K562 (cell line): ENCODE measurements at regions not wholly inside any gene's neighbourhood (a gene's known extent, or its start where the extent isn't known, plus 50 kb on each side); places are given as distances from the start of the nearest gene placed in this dataset.

Source experiments
- ATAC-seq: fragments of 200-7000 bp; cut with Tn5 transposase; 3 replicates; pipeline ENCODE4 v1.9.1; 2020; ENCODE audit warnings: moderate library complexity
- BruUV-seq: library from RNA; stranded (reverse); fragments of 400-500 nt; replicated peaks from 2 replicates; lab custom pipeline; 2021; lab: Mats Ljungman, UMichigan
- CTCF ChIA-PET: fragments of 300-600 bp; formaldehyde crosslinking; extraction: SDS; loops from one replicate; lab custom pipeline; 2021; ENCODE audit warnings: low intra/inter-chr PET ratio; lab: Yijun Ruan, JAX
- POLR2A ChIA-PET: fragments of 300-600, 350-650 bp; sonication (Branson Sonifier 250); formaldehyde crosslinking; extraction: SDS; loops from one replicate; lab custom pipeline; 2021; ENCODE audit warnings: antibody characterized with exemption, inconsistent platforms; lab: Yijun Ruan, JAX
- DNase-seq, 4 experiments: peaks; one replicate each; pipeline versions ENCODE4 v3.0.0 to v3.0.0-alpha.2; 2011 to 2018; ENCODE audit warnings: low spot score in 3 of 4, mixed read lengths in 3 of 4; ENCODE audit errors: extremely low read depth in 1 of 4
- FAIRE-seq: peaks from 2 replicates; lab custom pipeline; 2011; peaks lifted over from hg19 to GRCh38; lab: Jason Lieb, UNC
- H2AFZ ChIP-seq: 2 replicates; pipeline ENCODE4 v1.6.0; 2011; ENCODE audit warnings: low read depth, low read length, control low read depth, inconsistent platforms
- H3K27ac ChIP-seq: fragments of 200-600 bp; 3 replicates; pipeline ENCODE4 v1.8.0; 2011; ENCODE audit warnings: low read depth, mild to moderate bottlenecking, control low read depth, inconsistent platforms, low read length, moderate library complexity, mixed read lengths; ENCODE audit errors: extremely low read depth
- H3K27me3 ChIP-seq, 2 experiments: fragments of 300-600 bp in 1 of 2; 2 replicates in 1 of 2; 3 replicates in 1 of 2; pipeline versions ENCODE4 v1.6.0 to v1.8.0; 2011; ENCODE audit warnings: inconsistent platforms in 2 of 2, low read length in 2 of 2, mild to moderate bottlenecking in 1 of 2, mixed read lengths in 1 of 2, moderate library complexity in 1 of 2; ENCODE audit not compliant: control insufficient read depth in 2 of 2, insufficient read depth in 2 of 2
- H3K36me3 ChIP-seq: fragments of 300-600 bp; 3 replicates; pipeline ENCODE4 v1.8.0; 2011; ENCODE audit warnings: mild to moderate bottlenecking, low read length, inconsistent platforms; ENCODE audit not compliant: control insufficient read depth, insufficient read depth
- H3K4me1 ChIP-seq, 2 experiments: fragments of 200-600 bp in 1 of 2; replicated peaks in 1 of 2; 2 replicates in 1 of 2; 3 replicates in 1 of 2; pipeline versions ENCODE4 v1.5.1 to v1.8.0; 2011; ENCODE audit warnings: inconsistent platforms in 2 of 2, low read length in 2 of 2, mild to moderate bottlenecking in 1 of 2, mixed read lengths in 1 of 2, moderate library complexity in 1 of 2; ENCODE audit not compliant: control insufficient read depth in 2 of 2, insufficient read depth in 2 of 2
- H3K4me2 ChIP-seq: 2 replicates; pipeline ENCODE4 v1.6.1; 2011; ENCODE audit warnings: low read length, control low read depth, inconsistent platforms, mixed read lengths; ENCODE audit not compliant: insufficient read depth
- H3K4me3 ChIP-seq: fragments of 200-600 bp; sonication (generic), shearing (Covaris generic); 2 replicates; pipeline ENCODE4 v1.5.1; 2016; ENCODE audit warnings: control low read depth, inconsistent platforms
- H3K79me2 ChIP-seq: fragments of 200-600 bp; 3 replicates; pipeline ENCODE4 v1.8.0; 2011; ENCODE audit warnings: low read length, inconsistent platforms; ENCODE audit not compliant: control insufficient read depth, insufficient read depth
- H3K9ac ChIP-seq, 2 experiments: 2 replicates each; pipeline versions ENCODE4 v1.6.0 to v1.6.1; 2011; ENCODE audit warnings: low read depth in 2 of 2, low read length in 2 of 2, control low read depth in 1 of 2, inconsistent platforms in 1 of 2, mild to moderate bottlenecking in 1 of 2, mixed read lengths in 1 of 2; ENCODE audit not compliant: insufficient read depth in 1 of 2
- H3K9me1 ChIP-seq: one replicate; pipeline ENCODE4 v1.6.0; 2011; ENCODE audit warnings: inconsistent platforms, mild to moderate bottlenecking, low read length, moderate library complexity; ENCODE audit not compliant: control insufficient read depth, insufficient read depth
- H3K9me3 ChIP-seq: replicated peaks from 2 replicates; pipeline ENCODE4 v1.5.1; 2011; ENCODE audit warnings: low read depth, low read length, inconsistent platforms; ENCODE audit not compliant: control insufficient read depth, insufficient read depth
- H4K20me1 ChIP-seq: replicated peaks from 2 replicates; pipeline ENCODE4 v1.6.1; 2011; ENCODE audit warnings: low read length, inconsistent platforms, mixed read lengths; ENCODE audit not compliant: control insufficient read depth, insufficient read depth
- FIP1L1 ChIP-seq: fragments of 200-400 bp; formaldehyde crosslinking; IDR thresholded peaks from 2 replicates; pipeline ENCODE4 v1.6.1; 2018; ENCODE audit warnings: mild to moderate bottlenecking, low read depth, low read length; ENCODE audit not compliant: poor library complexity, severe bottlenecking
- PTRF ChIP-seq: fragments of 450-650 bp; IDR thresholded peaks from 2 replicates; pipeline ENCODE4 v1.6.1; 2016; ENCODE audit warnings: mild to moderate bottlenecking, missing genetic modification characterization, missing compliant biosample characterization
- SAFB2 ChIP-seq: fragments of 200-400 bp; formaldehyde crosslinking; IDR thresholded peaks from 2 replicates; pipeline ENCODE4 v1.6.1; 2018; ENCODE audit warnings: borderline replicate concordance, low read length, low read depth, moderate library complexity; ENCODE audit not compliant: severe bottlenecking
- SNIP1 ChIP-seq: fragments of 450-650 bp; IDR thresholded peaks from 2 replicates; pipeline ENCODE4 v1.7.1; 2017; ENCODE audit warnings: low read depth, mild to moderate bottlenecking
- SP2 ChIP-seq: IDR thresholded peaks from 2 replicates; pipeline ENCODE4 v1.6.1; 2011; ENCODE audit warnings: mild to moderate bottlenecking, low read depth, low read length, moderate library complexity; ENCODE audit not compliant: poor library complexity, severe bottlenecking; ENCODE audit errors: extremely low read depth
- ZBTB12 ChIP-seq: fragments of 250-450 bp; sonication (Bioruptor Pico); IDR thresholded peaks from 2 replicates; pipeline ENCODE4 v1.4.0; 2020
- ZFP36 ChIP-seq: fragments of 150-350 bp; IDR thresholded peaks from 2 replicates; pipeline ENCODE4 v1.6.1; 2018; ENCODE audit warnings: low read length, low read depth; ENCODE audit not compliant: partially characterized antibody
- ZNF384 ChIP-seq: IDR thresholded peaks from 2 replicates; pipeline ENCODE4 v1.6.1; 2012; ENCODE audit warnings: low read depth, low read length, improper control_type of control experiment
- ZNF717 ChIP-seq: fragments of 250-450 bp; sonication (Bioruptor Pico); IDR thresholded peaks from 2 replicates; pipeline ENCODE4 v1.5.0; 2021
- WGBS: fragments of 100-300 bp; shearing (Covaris generic); methylation state at CpG from one replicate; pipeline ENCODE4 v1.1.6; 2016; ENCODE audit warnings: low coverage, mixed read lengths; ENCODE audit not compliant: insufficient coverage; ENCODE audit errors: missing lambda C conversion rate; 5-methylcytosine and 5-hydroxymethylcytosine counted together
- in situ Hi-C: fragments of 300-500 bp; cut with MboI; formaldehyde crosslinking; loops from 4 replicates; pipeline ENCODE4 v1.15.0; 2018; ENCODE audit warnings: inconsistent platforms, mixed read lengths
- intact Hi-C: fragments of 100-400 bp; cut with micrococcal nuclease; formaldehyde crosslinking; loops from 2 replicates; pipeline ENCODE4 v1.14.2; 2022
- TF ChIP-seq, protein P1 (sequence below): IDR thresholded peaks from 2 replicates; pipeline ENCODE4 v1.6.1; 2016; ENCODE audit warnings: missing genetic modification characterization, missing compliant biosample characterization
- TF ChIP-seq, protein P2 (sequence below): fragments of 250-450 bp; sonication (Bioruptor Pico); IDR thresholded peaks from 2 replicates; pipeline ENCODE4 v1.5.0; 2022; ENCODE audit warnings: mild to moderate bottlenecking

- Histone ChIP-seq H4K20me1 (no peaks in the 10 kb centered on the region), H3K9me1 (no peaks in the 10 kb centered on the region), H2AFZ (no peak overlapping the region), H3K27me3 (peaks cover 0 to 26% of the 10 kb centered on the region in 2 experiments; a peak in 2 of 5 replicates), H3K36me3 (no peaks in the 10 kb centered on the region), H3K79me2 (no peaks in the 10 kb centered on the region), H3K4me2 (no peak overlapping the region), H3K27ac (no peak overlapping the region), H3K9ac (no peak overlapping the region), H3K4me1 (no peaks in the 10 kb centered on the region), H3K4me3 (no peak overlapping the region), H3K9me3 (no peaks in the 10 kb centered on the region)
- DNase-seq (no peak), ATAC-seq (no peak), FAIRE-seq (no peak)
- ChIA-PET POLR2A (no interaction called here), CTCF (no interaction called here)
- in situ Hi-C loops = no loop called here
- 6% methylated on average over 2 of the region's 2 CpGs for WGBS
- no peak for TF ChIP-seq ZNF717 (CRISPR knock-in tag)
- TF ChIP-seq ZNF384 = no peak
- intact Hi-C loops = no loop called here
- BruUV-seq = no TSS peak
Observed at GRCh38 chr22:47544696-47545095, 782.2 kb downstream of the TBC1D22A start.

- CTCF ChIA-PET = no interaction called here
- TF ChIP-seq SNIP1 (no peak), SP2 (no peak), ZFP36 (no peak), SAFB2 (no peak), PTRF (no peak), ZBTB12 (CRISPR knock-in tag) (no peak), FIP1L1 (no peak)
- TF ChIP-seq, protein P1, sequence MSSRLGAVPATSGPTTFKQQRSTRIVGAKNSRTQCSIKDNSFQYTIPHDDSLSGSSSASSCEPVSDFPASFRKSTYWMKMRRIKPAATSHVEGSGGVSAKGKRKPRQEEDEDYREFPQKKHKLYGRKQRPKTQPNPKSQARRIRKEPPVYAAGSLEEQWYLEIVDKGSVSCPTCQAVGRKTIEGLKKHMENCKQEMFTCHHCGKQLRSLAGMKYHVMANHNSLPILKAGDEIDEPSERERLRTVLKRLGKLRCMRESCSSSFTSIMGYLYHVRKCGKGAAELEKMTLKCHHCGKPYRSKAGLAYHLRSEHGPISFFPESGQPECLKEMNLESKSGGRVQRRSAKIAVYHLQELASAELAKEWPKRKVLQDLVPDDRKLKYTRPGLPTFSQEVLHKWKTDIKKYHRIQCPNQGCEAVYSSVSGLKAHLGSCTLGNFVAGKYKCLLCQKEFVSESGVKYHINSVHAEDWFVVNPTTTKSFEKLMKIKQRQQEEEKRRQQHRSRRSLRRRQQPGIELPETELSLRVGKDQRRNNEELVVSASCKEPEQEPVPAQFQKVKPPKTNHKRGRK (tag) = no peak
- TF ChIP-seq, protein P2, sequence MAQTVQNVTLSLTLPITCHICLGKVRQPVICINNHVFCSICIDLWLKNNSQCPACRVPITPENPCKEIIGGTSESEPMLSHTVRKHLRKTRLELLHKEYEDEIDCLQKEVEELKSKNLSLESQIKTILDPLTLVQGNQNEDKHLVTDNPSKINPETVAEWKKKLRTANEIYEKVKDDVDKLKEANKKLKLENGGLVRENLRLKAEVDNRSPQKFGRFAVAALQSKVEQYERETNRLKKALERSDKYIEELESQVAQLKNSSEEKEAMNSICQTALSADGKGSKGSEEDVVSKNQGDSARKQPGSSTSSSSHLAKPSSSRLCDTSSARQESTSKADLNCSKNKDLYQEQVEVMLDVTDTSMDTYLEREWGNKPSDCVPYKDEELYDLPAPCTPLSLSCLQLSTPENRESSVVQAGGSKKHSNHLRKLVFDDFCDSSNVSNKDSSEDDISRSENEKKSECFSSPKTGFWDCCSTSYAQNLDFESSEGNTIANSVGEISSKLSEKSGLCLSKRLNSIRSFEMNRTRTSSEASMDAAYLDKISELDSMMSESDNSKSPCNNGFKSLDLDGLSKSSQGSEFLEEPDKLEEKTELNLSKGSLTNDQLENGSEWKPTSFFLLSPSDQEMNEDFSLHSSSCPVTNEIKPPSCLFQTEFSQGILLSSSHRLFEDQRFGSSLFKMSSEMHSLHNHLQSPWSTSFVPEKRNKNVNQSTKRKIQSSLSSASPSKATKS (CRISPR knock-in tag) = no peak
Observed at GRCh38 chr22:47543447-47543846, 781.0 kb downstream of the TBC1D22A start.

More at GRCh38 chr22:47543447-47543846, 781.0 kb downstream of the TBC1D22A start:
- no peak for FAIRE-seq
- ATAC-seq = no peak
- no peak overlapping the region for H2AFZ ChIP-seq
- in situ Hi-C loops (no loop called here), intact Hi-C loops (no loop called here)
- WGBS = 0% methylated on average over 4 of the region's 9 CpGs
- no peaks in the 10 kb centered on the region for H3K36me3 ChIP-seq
- no peaks in the 10 kb centered on the region for H3K9me3 ChIP-seq
- H3K9ac ChIP-seq = no peak overlapping the region
- H3K79me2 ChIP-seq = no peaks in the 10 kb centered on the region
- H3K9me1 ChIP-seq = no peaks in the 10 kb centered on the region
- peaks cover 0 to 21% of the 10 kb centered on the region in 2 experiments; a peak in 2 of 5 replicates for H3K27me3 ChIP-seq
- H3K4me2 ChIP-seq = no peak overlapping the region
- H3K4me3 ChIP-seq = no peak overlapping the region
- no peaks in the 10 kb centered on the region for H4K20me1 ChIP-seq
- no peak overlapping the region for H3K27ac ChIP-seq
- no peak for DNase-seq
- POLR2A ChIA-PET = no interaction called here
- no TSS peak for BruUV-seq
- no peaks in the 10 kb centered on the region for H3K4me1 ChIP-seq
